ENCODE measurements at regions not wholly inside any gene's neighbourhood (a gene's known extent, or its start where the extent isn't known, plus 50 kb on each side); places are given as distances from the start of the nearest gene placed in this dataset.

DNA sequence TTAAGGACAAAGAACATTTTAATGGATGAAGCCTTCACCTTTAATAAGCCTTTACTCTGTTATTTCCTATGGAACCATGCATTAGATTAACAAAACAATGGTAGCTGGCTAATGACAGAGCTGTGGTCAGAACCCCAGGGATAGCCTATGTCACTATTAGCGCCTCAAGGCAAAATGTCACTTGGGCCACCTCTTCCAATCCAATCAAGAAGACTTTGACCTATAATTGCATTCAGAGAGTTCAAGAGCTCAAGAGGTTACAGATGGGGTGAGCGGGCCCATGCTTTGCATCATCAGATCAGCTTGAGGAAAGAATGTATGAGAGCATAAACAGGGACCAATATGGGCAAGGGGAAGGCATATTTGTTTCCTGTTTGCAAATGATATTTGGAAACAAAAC, 425.1 kb downstream of the ARHGEF28 start:
- no peak for DNase-seq

GRCh38 chr5:74044936-74045335, 418.9 kb downstream of the ARHGEF28 start:
- no peak for DNase-seq

GRCh38 chr5:74042959-74043358, 417.0 kb downstream of the ARHGEF28 start:
- no peak for DNase-seq

DNA sequence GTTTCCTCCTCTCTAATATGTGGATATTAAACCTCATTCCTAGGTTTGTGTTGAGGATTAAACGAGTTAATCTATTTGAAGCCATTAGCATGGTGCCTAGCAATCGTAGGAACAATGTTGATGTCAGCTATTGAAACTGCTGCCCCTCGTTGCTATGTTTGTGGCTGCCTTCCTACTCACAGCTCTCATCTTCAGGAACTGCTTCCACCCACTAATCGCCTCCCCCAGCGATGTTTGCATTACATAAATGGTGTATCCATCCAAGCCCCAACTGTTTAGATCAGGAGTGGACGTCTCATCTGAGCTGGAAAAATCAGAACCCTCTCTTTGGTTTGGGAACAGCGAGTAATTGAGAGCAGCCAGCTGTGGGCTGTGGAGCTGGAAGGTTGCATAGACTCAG, 416.6 kb downstream of the ARHGEF28 start:
- DNase-seq = peak; percentile 30

DNA sequence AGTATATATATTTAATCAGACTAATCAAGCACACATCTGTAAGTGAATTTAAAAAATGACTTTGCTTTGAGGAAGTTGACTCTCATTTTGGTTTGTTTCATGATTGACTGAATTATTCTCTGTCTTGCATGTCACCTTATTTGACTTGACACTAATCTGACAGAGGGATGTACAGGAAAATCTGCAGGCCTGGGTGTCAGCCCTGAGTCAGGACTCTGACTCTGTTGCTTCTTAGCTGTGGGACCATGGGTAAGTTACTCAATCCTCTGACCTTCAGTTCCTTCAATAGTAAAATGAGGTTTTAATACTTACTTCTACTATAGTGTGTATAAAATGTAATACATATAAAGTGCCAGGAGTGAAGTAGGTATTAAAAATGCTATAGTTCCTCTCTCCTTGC, 415.9 kb downstream of the ARHGEF28 start:
- no peak for DNase-seq

- no peak for DNase-seq
Measured at GRCh38 chr5:74040811-74041491, 415.0 kb downstream of the ARHGEF28 start.

DNA sequence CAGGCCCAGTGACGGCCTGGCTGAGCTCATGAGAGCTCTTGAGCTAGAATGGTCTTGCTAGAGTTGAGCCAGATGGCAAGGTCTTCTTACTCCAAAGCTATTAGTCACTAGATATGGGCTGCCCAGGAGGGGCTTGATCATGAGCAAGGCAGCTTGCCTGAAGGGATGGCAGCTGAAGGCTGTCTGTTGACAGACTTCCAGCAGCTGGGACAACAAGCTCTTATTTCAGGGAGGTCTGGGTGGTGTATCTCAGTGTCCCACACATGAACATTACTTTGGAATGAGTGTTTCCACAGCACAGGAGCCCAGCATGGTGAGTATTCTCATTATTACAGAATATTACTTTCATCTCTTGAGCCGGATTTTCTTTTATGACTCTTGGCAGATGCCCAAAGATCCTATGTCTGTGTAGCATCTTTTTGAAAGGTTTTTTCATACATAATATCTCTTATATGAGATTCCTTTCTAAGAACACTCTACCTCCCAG, 414.1 kb downstream of the ARHGEF28 start:
- DNase-seq = no peak

DNA sequence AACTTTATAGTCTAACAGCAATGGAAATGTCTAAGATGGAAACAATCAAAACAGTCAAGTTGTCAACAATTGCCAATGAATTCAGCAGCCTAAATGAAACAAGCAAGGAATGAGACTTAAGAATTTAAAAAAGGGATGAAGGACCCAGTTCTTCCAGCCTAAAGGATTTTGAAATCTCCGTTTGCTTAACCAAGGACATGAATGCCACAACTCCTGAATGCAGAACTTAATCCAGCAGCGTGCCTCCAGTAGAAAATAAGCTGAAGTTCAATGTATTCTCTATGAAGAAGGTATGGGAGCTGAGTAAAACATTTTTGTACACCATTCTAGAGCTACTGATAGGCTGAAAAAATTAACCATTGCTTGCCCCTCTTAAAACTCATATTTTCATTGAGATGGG, 411.3 kb downstream of the ARHGEF28 start:
- no peak for DNase-seq

DNA sequence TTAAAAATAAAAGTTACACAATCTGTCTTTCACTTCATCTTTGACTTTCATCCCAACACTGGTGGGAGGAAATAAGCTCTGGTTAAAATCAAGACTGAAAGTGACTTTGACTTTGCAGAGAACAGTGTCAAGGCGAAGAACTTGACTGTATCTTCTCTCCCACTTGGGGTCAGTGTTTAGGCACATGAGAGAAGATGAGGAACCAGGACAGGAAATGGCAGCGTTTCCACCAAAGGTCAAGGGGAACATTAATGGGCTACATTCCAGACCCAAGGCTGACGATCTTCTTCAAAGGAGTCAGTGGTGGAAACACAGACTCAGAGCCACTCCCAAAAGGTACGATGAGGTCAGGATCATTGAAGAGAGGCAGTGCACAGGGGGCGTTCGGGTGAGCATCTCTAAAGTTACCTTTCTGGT, 409.5 kb downstream of the ARHGEF28 start:
- no peak for DNase-seq

DNA sequence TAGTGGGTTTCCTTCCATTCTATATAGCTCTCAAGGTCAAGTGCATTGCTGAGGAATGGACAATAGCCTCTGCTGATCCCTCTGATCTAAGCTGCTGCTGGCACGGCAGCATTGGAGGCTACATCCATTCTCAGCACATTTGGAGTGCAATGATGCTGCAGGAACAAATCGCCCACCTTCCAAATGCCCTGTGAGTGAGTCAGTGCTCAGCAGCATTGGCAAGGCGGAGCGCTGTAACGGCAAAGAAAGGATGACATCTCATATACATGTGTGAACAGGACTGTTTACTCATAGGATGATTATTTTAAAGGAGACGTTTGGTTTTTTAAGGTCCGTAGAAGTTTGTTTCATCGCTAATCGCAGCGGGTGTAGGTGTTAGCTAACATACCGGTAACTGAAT, 408.7 kb downstream of the ARHGEF28 start:
- peak; percentile 73 for DNase-seq

GRCh38 chr5:74032617-74033016, 406.6 kb downstream of the ARHGEF28 start:
- DNase-seq = no peak

DNA sequence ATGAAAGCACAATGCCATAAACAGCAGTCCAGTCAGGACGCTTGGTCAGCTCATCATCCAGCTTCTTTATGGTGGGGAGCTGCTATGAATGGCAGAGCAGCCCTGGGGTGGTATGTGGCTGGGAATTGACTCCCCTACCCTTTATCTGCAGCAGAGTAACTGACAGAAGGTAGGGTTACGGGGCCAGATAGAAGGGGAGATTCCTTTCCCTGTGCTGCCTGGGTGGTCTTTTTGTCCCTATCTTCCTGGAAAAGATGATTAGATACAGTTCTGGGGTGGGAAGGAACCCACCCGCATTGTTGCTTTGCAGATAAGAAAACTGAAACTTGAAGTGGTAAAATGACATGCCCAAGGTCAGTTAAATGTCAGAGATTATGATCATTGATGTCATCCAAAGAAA, 405.5 kb downstream of the ARHGEF28 start:
- DNase-seq = no peak

DNA sequence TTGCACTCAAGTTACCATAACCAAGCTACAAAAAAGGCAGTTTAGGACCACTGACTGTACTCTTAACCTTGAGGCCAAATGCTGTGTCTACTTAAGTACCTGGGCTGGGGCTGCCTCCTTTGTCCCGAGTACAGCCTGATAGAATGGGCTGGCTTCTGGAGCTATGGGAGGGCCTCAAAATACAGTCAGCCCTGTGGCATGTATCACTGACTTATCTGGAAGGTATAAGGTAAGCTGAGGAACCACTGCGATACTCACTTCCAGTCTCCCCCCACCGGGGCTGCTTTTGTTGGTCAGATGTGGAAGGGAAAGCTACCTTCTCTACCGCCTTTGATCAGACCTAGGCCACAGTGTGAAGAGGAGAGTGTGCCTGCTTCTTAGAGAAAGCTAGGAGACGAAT, 404.8 kb downstream of the ARHGEF28 start:
- no peak for DNase-seq

DNA sequence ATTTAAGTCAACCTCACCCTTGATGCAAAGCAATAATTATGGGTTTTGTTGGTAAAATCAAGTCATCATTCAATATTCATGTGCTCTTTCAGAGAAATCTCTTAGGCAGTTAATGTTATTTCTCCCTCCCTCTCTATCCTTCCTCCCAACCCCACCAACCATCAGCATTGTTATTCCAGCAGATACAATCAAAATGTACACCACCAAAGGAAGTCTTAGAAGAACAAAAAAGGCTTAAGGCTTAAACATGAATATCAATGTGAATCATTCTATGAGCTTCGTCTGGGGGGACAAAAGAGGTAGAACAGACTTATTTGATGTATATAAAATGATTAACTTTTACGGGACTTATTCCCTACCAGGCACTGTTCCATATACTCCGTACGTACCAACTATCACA, 404.4 kb downstream of the ARHGEF28 start:
- DNase-seq = no peak

- DNase-seq = no peak
Measured at GRCh38 chr5:74028976-74029375, 403.0 kb downstream of the ARHGEF28 start.

DNA sequence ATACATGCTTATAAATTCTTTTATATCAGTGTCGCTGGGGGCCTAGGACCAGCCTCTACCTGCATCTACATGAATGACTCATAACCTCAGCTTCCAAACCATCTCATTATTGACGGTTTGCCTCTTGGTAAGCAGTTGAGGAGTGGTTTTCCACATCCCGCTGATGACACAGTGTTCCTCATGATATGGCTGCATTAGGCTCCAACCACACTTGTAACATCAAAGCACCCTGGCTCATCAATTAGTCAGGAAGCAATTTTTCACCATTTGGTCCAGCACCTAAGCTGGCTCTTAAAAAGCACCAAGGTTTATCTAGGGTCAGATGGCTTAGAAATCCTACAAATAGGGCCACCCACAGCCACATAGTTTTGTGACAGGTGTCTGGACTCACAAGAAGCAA, 402.4 kb downstream of the ARHGEF28 start:
- DNase-seq = no peak

DNA sequence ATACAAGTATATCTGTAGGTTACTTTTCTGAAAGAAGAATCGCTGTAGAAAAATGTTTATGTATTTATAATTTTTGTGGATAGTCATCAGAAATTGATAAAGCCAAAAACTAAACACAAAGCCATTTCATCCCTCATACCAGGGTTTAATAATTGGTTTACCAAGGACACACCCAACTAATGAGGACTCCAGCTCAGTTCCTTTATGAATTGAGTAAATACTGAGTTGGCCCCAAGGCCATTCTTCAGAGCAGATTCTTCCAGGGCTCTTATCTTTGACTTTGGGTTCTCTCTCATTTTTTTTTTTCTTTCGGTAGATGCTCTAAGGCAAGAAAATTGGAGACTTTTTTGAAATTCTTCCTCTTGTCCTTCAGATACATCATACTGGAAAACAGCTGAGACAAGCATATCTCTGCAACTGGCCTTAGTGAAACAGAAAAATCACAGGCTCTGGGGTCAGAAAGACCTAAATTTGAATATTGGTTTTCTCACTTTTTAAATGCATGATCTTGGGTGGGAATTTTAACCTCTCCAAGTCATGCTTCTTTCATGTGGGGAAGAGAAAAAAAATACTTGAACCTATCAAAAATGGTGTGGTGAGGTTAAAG, 401.8 kb downstream of the ARHGEF28 start:
- no peak for DNase-seq

- DNase-seq = no peak
Measured at GRCh38 chr5:74026310-74026709, 400.3 kb downstream of the ARHGEF28 start.

DNA sequence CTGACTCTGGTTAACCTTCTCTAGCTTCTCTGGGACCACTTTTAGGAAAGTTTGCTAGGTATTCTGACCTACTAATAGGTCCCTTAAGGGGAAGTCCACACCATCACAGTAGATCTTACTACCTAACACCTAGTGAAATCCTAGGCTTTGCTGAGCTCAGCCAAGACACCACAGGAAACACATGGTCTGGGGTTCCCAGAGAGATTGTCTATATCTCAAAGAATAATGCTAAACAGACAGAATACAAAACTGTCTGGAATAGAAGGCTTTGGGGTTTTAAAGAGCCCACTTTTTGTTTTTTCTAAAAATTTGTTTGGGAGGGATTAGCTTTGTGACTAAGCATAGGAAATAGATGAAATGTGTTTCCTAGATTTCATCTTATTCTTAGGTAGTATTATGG, 395.1 kb downstream of the ARHGEF28 start:
- no peak for DNase-seq

DNA sequence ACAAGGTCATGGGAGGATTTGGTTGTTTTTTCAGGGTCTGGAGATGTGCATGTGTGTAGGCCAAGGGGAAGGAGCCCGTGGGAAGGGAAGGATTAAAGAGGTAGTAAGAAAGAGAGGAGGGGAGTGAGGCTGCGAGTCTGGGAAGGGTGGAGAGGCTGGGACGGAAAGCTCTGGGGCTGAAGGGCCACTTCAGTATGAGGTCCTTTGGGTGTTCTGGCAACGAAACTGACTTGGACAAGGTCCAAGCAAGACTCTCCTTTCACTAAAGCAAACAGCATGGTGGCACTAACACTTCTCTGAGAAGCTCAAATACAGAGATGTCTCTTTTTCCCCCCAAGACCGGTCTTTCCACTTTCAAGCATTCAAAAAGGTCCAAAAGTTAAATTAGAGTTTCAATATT, 394.5 kb downstream of the ARHGEF28 start:
- no peak for DNase-seq

DNA sequence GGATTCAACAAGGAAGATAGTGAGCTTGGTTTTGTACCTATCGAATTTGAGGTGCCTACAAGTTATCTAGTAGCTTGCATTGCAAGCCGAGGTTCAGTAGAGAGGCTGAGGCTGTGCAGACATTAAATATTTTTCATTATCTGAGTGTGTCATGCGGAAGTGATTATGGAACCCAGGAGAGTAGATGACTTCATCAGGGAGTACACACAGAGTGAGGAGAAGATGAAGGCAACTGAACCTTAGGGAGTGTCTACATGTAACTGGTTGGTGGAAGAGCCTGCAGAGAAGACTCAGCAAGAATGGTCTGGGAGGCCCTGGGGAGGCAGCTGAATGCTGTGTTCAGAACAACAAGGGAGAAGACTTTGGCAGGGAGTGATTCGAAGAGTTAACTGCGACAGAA, 393.9 kb downstream of the ARHGEF28 start:
- no peak for DNase-seq

- peak; percentile 21 for DNase-seq
Measured at GRCh38 chr5:74017786-74018211, 391.8 kb downstream of the ARHGEF28 start.

- DNase-seq = no peak
Measured at GRCh38 chr5:74017112-74017511, 391.1 kb downstream of the ARHGEF28 start.

DNA sequence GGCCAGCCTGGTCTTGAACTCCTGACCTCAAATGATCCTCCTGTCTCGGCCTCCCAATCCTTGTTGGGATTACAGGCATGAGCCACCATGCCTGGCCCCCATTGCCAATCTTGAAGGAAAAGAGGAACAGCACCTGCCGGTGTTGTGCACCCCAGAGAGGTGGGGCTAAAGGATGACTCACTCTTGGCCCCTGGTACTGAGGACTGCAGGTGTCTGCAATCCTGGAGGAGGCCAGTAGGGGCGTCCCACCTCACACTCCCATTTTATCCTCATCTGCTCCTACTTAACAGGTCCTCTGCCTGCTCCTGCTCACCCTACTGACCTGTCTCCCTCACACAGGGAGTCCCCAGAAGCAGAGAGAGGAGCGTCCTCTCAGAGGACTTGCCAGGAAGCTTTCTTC, 390.4 kb downstream of the ARHGEF28 start:
- no peak for DNase-seq

Measured in occipital lobe (tissue), 1 donor.